ENCODE measurements at regions not wholly inside any gene's neighbourhood (a gene's known extent, or its start where the extent isn't known, plus 50 kb on each side); places are given as distances from the start of the nearest gene placed in this dataset.

GRCh38 chr14:29421156-29421728, 506.4 kb downstream of the PRKD1 start:
- no peaks in the 10 kb centered on the region for H3K9me3 ChIP-seq
- TF ChIP-seq, protein P1, sequence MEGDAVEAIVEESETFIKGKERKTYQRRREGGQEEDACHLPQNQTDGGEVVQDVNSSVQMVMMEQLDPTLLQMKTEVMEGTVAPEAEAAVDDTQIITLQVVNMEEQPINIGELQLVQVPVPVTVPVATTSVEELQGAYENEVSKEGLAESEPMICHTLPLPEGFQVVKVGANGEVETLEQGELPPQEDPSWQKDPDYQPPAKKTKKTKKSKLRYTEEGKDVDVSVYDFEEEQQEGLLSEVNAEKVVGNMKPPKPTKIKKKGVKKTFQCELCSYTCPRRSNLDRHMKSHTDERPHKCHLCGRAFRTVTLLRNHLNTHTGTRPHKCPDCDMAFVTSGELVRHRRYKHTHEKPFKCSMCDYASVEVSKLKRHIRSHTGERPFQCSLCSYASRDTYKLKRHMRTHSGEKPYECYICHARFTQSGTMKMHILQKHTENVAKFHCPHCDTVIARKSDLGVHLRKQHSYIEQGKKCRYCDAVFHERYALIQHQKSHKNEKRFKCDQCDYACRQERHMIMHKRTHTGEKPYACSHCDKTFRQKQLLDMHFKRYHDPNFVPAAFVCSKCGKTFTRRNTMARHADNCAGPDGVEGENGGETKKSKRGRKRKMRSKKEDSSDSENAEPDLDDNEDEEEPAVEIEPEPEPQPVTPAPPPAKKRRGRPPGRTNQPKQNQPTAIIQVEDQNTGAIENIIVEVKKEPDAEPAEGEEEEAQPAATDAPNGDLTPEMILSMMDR (IDR thresholded peaks at IDR 0.05), result no peak
- TF ChIP-seq POLR2A (IDR thresholded peaks at IDR 0.05) (no peak), POLR2AphosphoS5 (IDR thresholded peaks at IDR 0.05; ENCODE audit: insufficient read depth in 1 of 2, low read depth in 1 of 2) (no peak)
- intact Hi-C loops (cut with DNase I), result no loop called here
- no peak overlapping the region for H3K4me3 ChIP-seq
- DNase-seq (ENCODE audit: extremely low spot score in 2 of 2), result no peak
- H3K36me3 ChIP-seq, result no peaks in the 10 kb centered on the region
- H3K27me3 ChIP-seq, result no peaks in the 10 kb centered on the region
- H3K4me1 ChIP-seq, result no peaks in the 10 kb centered on the region
- no peak overlapping the region for H3K27ac ChIP-seq

DNA sequence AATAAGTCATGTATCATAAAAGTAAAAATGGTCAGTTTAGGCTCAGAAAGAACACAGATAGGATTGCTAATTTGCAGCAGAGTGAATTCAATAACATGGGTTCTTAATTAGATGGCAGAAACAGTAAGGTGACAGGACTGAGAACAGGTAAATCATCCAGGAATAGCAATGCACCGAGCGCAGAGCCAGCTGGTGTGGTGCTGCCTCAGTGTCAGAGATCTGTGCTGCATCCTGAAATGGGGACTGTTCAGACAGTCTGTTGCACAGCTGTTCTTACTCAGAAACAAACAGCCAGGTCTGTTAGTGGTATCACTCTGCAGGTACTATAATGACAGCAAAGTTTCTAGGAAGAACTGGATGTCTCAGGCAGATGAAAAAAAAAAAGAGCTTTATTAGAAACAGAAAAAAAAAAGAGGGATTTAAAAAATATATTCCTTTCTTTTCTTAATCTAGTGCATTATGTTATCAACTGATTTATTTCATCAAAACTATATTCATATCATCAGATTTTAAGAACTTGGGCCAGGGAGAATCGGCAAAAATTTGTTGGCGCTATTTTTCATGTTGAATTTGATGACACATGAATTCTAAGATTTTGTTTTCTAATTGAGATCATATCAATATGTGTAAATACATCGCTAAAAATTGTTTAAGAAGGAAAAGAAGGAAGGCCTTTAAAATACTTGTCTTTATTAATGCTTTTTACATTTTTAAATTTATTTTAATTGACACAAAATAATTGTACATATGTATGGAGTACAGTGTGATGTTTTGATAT, 501.8 kb downstream of the PRKD1 start:
- DNase-seq (ENCODE audit: extremely low spot score in 2 of 2), result no peak
- TF ChIP-seq POLR2AphosphoS5 (IDR thresholded peaks at IDR 0.05; ENCODE audit: insufficient read depth in 1 of 2, low read depth in 1 of 2) (no peak), POLR2A (IDR thresholded peaks at IDR 0.05) (no peak)
- TF ChIP-seq, protein P1 (IDR thresholded peaks at IDR 0.05), result no peak
- Histone ChIP-seq H3K4me1 (no peaks in the 10 kb centered on the region), H3K27ac (no peak overlapping the region), H3K4me3 (no peak overlapping the region), H3K36me3 (no peaks in the 10 kb centered on the region), H3K27me3 (no peaks in the 10 kb centered on the region), H3K9me3 (no peaks in the 10 kb centered on the region)
- intact Hi-C loops (cut with DNase I), result no loop called here

DNA sequence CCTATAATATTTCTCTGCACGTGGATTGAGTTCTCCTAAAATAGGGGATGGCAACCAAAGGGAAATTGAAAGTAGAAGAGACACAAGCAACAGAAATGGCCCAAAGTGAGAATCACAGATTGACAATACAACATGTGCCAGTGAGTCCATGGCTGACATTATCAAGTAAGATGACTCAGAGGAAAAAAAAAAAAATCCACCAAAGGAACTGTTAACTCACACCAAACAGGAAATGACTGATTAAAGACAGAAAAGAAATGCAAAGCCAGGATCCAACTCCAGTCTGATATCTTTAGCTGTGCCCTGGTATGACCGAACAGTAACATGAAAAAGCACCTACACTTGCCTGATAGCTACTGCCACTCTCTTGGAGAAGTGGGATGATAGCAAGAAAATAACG, 485.0 kb downstream of the PRKD1 start:
- Histone ChIP-seq H3K9me3 (no peaks in the 10 kb centered on the region), H3K27ac (no peak overlapping the region), H3K4me3 (no peak overlapping the region), H3K36me3 (no peaks in the 10 kb centered on the region), H3K27me3 (no peaks in the 10 kb centered on the region), H3K4me1 (no peaks in the 10 kb centered on the region)
- no peak for DNase-seq (ENCODE audit: extremely low spot score in 2 of 2)
- TF ChIP-seq POLR2A (IDR thresholded peaks at IDR 0.05), result no peak
- no peak for TF ChIP-seq POLR2AphosphoS5 (IDR thresholded peaks at IDR 0.05; ENCODE audit: insufficient read depth in 1 of 2, low read depth in 1 of 2)
- TF ChIP-seq, protein P1 (IDR thresholded peaks at IDR 0.05), result no peak
- intact Hi-C loops (cut with DNase I), result no loop called here

- Histone ChIP-seq H3K27ac (no peak overlapping the region), H3K27me3 (no peaks in the 10 kb centered on the region), H3K4me3 (no peak overlapping the region), H3K9me3 (no peaks in the 10 kb centered on the region), H3K36me3 (no peaks in the 10 kb centered on the region), H3K4me1 (no peaks in the 10 kb centered on the region)
- no peak for DNase-seq (ENCODE audit: extremely low spot score in 2 of 2)
- no peak for TF ChIP-seq POLR2A (IDR thresholded peaks at IDR 0.05)
- no peak for TF ChIP-seq POLR2AphosphoS5 (IDR thresholded peaks at IDR 0.05; ENCODE audit: insufficient read depth in 1 of 2, low read depth in 1 of 2)
- TF ChIP-seq, protein P1 (IDR thresholded peaks at IDR 0.05), result no peak
- intact Hi-C loops (cut with DNase I), result no loop called here
Measured at GRCh38 chr14:29444216-29444615, 483.4 kb downstream of the PRKD1 start.

GRCh38 chr14:29444805-29445204, 482.8 kb downstream of the PRKD1 start:
- H3K36me3 ChIP-seq, result no peaks in the 10 kb centered on the region
- no peak for DNase-seq (ENCODE audit: extremely low spot score in 2 of 2)
- H3K27me3 ChIP-seq, result no peaks in the 10 kb centered on the region
- intact Hi-C loops (cut with DNase I), result no loop called here
- TF ChIP-seq POLR2AphosphoS5 (IDR thresholded peaks at IDR 0.05; ENCODE audit: insufficient read depth in 1 of 2, low read depth in 1 of 2) (no peak), POLR2A (IDR thresholded peaks at IDR 0.05) (no peak)
- TF ChIP-seq, protein P1 (IDR thresholded peaks at IDR 0.05), result no peak
- H3K27ac ChIP-seq, result no peak overlapping the region
- H3K4me3 ChIP-seq, result no peak overlapping the region
- no peaks in the 10 kb centered on the region for H3K9me3 ChIP-seq
- no peaks in the 10 kb centered on the region for H3K4me1 ChIP-seq
